DOHH2 (cell line): ENCODE measurements at regions not wholly inside any gene's neighbourhood (a gene's known extent, or its start where the extent isn't known, plus 50 kb on each side); places are given as distances from the start of the nearest gene placed in this dataset.
A peak's percentile ranks its signal among the peaks of the same experiment; 100 is the strongest.

Experiments used
- H3F3A ChIP-seq: fragments of 200-600 bp; sonication (generic), shearing (Covaris generic); 2 replicates; pipeline ENCODE4 v1.6.0; 2016; ENCODE audit warnings: antibody characterized with exemption, mild to moderate bottlenecking; ENCODE audit not compliant: control insufficient read depth, insufficient read depth
- H3K27ac ChIP-seq: fragments of 200-600 bp; sonication (generic); 2 replicates; pipeline ENCODE4 v1.5.1; 2014; ENCODE audit warnings: low read depth, mild to moderate bottlenecking, low read length, moderate library complexity
- H3K27me3 ChIP-seq: fragments of 200-600 bp; sonication (generic); 2 replicates; pipeline ENCODE4 v1.6.1; 2014; ENCODE audit warnings: mild to moderate bottlenecking, low read length, mixed read lengths; ENCODE audit not compliant: control insufficient read depth
- H3K36me3 ChIP-seq: fragments of 200-600 bp; sonication (generic); 2 replicates; pipeline ENCODE4 v1.6.1; 2014; ENCODE audit warnings: mild to moderate bottlenecking, low read length, moderate library complexity, mixed read lengths; ENCODE audit not compliant: control insufficient read depth
- H3K4me1 ChIP-seq: fragments of 200-600 bp; sonication (generic); 2 replicates; pipeline ENCODE4 v1.6.1; 2014; ENCODE audit warnings: mild to moderate bottlenecking, low read length, mixed read lengths; ENCODE audit not compliant: control insufficient read depth
- H3K4me2 ChIP-seq: fragments of 200-600 bp; sonication (generic); 2 replicates; pipeline ENCODE4 v1.6.0; 2014; ENCODE audit warnings: mild to moderate bottlenecking, low read length, moderate library complexity
- H3K4me3 ChIP-seq: fragments of 200-600 bp; sonication (generic); 2 replicates; pipeline ENCODE4 v1.5.1; 2014; ENCODE audit warnings: mild to moderate bottlenecking, low read length, mixed read lengths
- H3K79me2 ChIP-seq: fragments of 200-600 bp; sonication (generic); 2 replicates; pipeline ENCODE4 v1.6.1; 2014; ENCODE audit warnings: mild to moderate bottlenecking, low read length, mixed read lengths; ENCODE audit not compliant: control insufficient read depth
- H3K9me2 ChIP-seq: fragments of 200-600 bp; sonication (generic); replicated peaks from 2 replicates; pipeline ENCODE4 v1.6.1; 2014; ENCODE audit warnings: mild to moderate bottlenecking, low read length, mixed read lengths; ENCODE audit not compliant: control insufficient read depth
- H3K9me3 ChIP-seq: fragments of 200-600 bp; sonication (generic); 2 replicates; pipeline ENCODE4 v1.6.1; 2014; ENCODE audit warnings: antibody characterized with exemption, low read length, mixed read lengths; ENCODE audit not compliant: control insufficient read depth, insufficient read depth
- H4K20me1 ChIP-seq: fragments of 200-600 bp; sonication (generic); 2 replicates; pipeline ENCODE4 v1.6.0; 2014; ENCODE audit warnings: low read depth, mild to moderate bottlenecking, antibody characterized with exemption, low read length, moderate library complexity; ENCODE audit not compliant: control insufficient read depth, insufficient read depth
- CTCF ChIP-seq: fragments of 200-600 bp; sonication (generic); IDR thresholded peaks from one replicate; pipeline ENCODE4 v1.5.1; 2014; ENCODE audit warnings: antibody characterized with exemption, mild to moderate bottlenecking, low read depth, low read length; ENCODE audit not compliant: poor library complexity, severe bottlenecking
- EZH2phosphoT487 ChIP-seq: fragments of 200-600 bp; sonication (generic); IDR thresholded peaks from 2 replicates; pipeline ENCODE4 v1.6.1; 2017; ENCODE audit warnings: borderline replicate concordance, mild to moderate bottlenecking, antibody characterized with exemption, low read length, moderate library complexity, mixed read lengths

GRCh38 chrX:128216364-128216763 lies 164.2 kb upstream of the ACTRT1 start:
- Histone ChIP-seq H3K79me2 (no peaks in the 10 kb centered on the region), H3F3A (no peaks in the 10 kb centered on the region)

GRCh38 chrX:128165884-128166408 lies 113.7 kb upstream of the ACTRT1 start:
- TF ChIP-seq EZH2phosphoT487 (no peak), CTCF (no peak)

More at GRCh38 chrX:128216364-128216763, 164.2 kb upstream of the ACTRT1 start:
- Histone ChIP-seq H3K9me3 (no peaks in the 10 kb centered on the region), H3K36me3 (no peaks in the 10 kb centered on the region), H3K4me3 (no peak overlapping the region), H3K4me2 (no peak overlapping the region), H3K27ac (no peak overlapping the region), H3K9me2 (no peaks in the 10 kb centered on the region), H4K20me1 (no peaks in the 10 kb centered on the region), H3K27me3 (no peaks in the 10 kb centered on the region), H3K4me1 (no peaks in the 10 kb centered on the region)
- TF ChIP-seq EZH2phosphoT487, result no peak
- no peak for TF ChIP-seq CTCF

GRCh38 chrX:128156204-128156603 lies 104.0 kb upstream of the ACTRT1 start:
- no peaks in the 10 kb centered on the region for H3K4me1 ChIP-seq
- no peaks in the 10 kb centered on the region for H3K27me3 ChIP-seq
- H3K9me2 ChIP-seq, result no peaks in the 10 kb centered on the region
- H3K36me3 ChIP-seq, result no peaks in the 10 kb centered on the region
- no peaks in the 10 kb centered on the region for H3K79me2 ChIP-seq
- no peaks in the 10 kb centered on the region for H3F3A ChIP-seq
- H3K4me3 ChIP-seq, result no peak overlapping the region
- H3K4me2 ChIP-seq, result no peak overlapping the region
- TF ChIP-seq CTCF, result no peak
- TF ChIP-seq EZH2phosphoT487, result no peak
- no peaks in the 10 kb centered on the region for H4K20me1 ChIP-seq
- no peaks in the 10 kb centered on the region for H3K9me3 ChIP-seq
- no peak overlapping the region for H3K27ac ChIP-seq

More at GRCh38 chrX:128165884-128166408, 113.7 kb upstream of the ACTRT1 start:
- Histone ChIP-seq H3K4me3 (no peak overlapping the region), H3K79me2 (no peaks in the 10 kb centered on the region), H3F3A (no peaks in the 10 kb centered on the region), H3K4me1 (peaks cover 9% of the 10 kb centered on the region), H3K27me3 (no peaks in the 10 kb centered on the region), H4K20me1 (no peaks in the 10 kb centered on the region), H3K27ac (no peak overlapping the region), H3K9me2 (no peaks in the 10 kb centered on the region), H3K36me3 (no peaks in the 10 kb centered on the region), H3K9me3 (no peaks in the 10 kb centered on the region), H3K4me2 (peak overlapping the region; percentile 19; the same call in 1 of the 2 replicates)
